Activated CD4-positive, alpha-beta memory T cell treated with anti-CD3 and anti-CD28 coated beads, Interleukin-2, amount 10 ng/mL, durations not matched to agents 7 days and 5 days (primary cell): ENCODE measurements at regions not wholly inside any gene's neighbourhood (a gene's known extent, or its start where the extent isn't known, plus 50 kb on each side); places are given as distances from the start of the nearest gene placed in this dataset.
"Not testable (repeated sequence)": the region's sequence is repeated elsewhere in the genome, so short reads cannot be mapped to it uniquely, and the experiment has no call there.

Experiments
- CTCF ChIA-PET: fragments of 350-600 bp; sonication (Branson Sonifier 250); formaldehyde crosslinking; loops from one replicate; lab custom pipeline; 2021; ENCODE audit warnings: antibody characterized with exemption, inconsistent platforms; lab: Charles Lee
- POLR2A ChIA-PET: fragments of 350-600 bp; sonication (Branson Sonifier 250); formaldehyde crosslinking; loops from one replicate; lab custom pipeline; 2021; ENCODE audit warnings: antibody characterized with exemption; lab: Charles Lee
- DNase-seq: peaks from one replicate; pipeline ENCODE4 v3.0.0-alpha.2; 2020
- H3K27ac Mint-ChIP-seq: one replicate; pipeline ENCODE4 v1.8.0; 2021; ENCODE audit warnings: mild to moderate bottlenecking, mixed read lengths
- H3K27me3 Mint-ChIP-seq: one replicate; pipeline ENCODE4 v1.8.0; 2021; ENCODE audit warnings: mixed read lengths
- H3K36me3 Mint-ChIP-seq: one replicate; pipeline ENCODE4 v1.8.0; 2021; ENCODE audit warnings: low read depth, mixed read lengths
- H3K4me1 Mint-ChIP-seq: one replicate; pipeline ENCODE4 v1.8.0; 2021; ENCODE audit warnings: mixed read lengths
- H3K4me3 Mint-ChIP-seq: one replicate; pipeline ENCODE4 v1.8.0; 2021; ENCODE audit warnings: mild to moderate bottlenecking, mixed read lengths
- H3K9me3 Mint-ChIP-seq: one replicate; pipeline ENCODE4 v1.8.0; 2021; ENCODE audit warnings: mixed read lengths

- CTCF ChIA-PET = no interaction called here
- H3K27ac Mint-ChIP-seq = no peak overlapping the region
- no peaks in the 10 kb centered on the region for H3K36me3 Mint-ChIP-seq
- no peak for DNase-seq
- H3K4me1 Mint-ChIP-seq = no peaks in the 10 kb centered on the region
- POLR2A ChIA-PET = no interaction called here
- peaks cover 20% of the 10 kb centered on the region for H3K27me3 Mint-ChIP-seq
- H3K9me3 Mint-ChIP-seq = no peaks in the 10 kb centered on the region
- H3K4me3 Mint-ChIP-seq = no peak overlapping the region
Measured at GRCh38 chr11:33959855-33960400, 68.1 kb upstream of the LMO2 start.

GRCh38 chr11:33957304-33957917, 65.5 kb upstream of the LMO2 start:
- ChIA-PET POLR2A (no interaction called here), CTCF (no interaction called here)
- no peak for DNase-seq
- Mint-ChIP-seq H3K27ac (no peak overlapping the region), H3K4me1 (no peaks in the 10 kb centered on the region), H3K4me3 (no peak overlapping the region), H3K36me3 (no peaks in the 10 kb centered on the region), H3K9me3 (no peaks in the 10 kb centered on the region), H3K27me3 (peaks cover 17% of the 10 kb centered on the region)

- H3K9me3 Mint-ChIP-seq = no peaks in the 10 kb centered on the region
- no peak for DNase-seq
- no peak overlapping the region for H3K27ac Mint-ChIP-seq
- peaks cover 17% of the 10 kb centered on the region for H3K27me3 Mint-ChIP-seq
- no peaks in the 10 kb centered on the region for H3K4me1 Mint-ChIP-seq
- ChIA-PET POLR2A (no interaction called here), CTCF (no interaction called here)
- no peak overlapping the region for H3K4me3 Mint-ChIP-seq
- no peaks in the 10 kb centered on the region for H3K36me3 Mint-ChIP-seq
Measured at GRCh38 chr11:33956611-33957010, 64.7 kb upstream of the LMO2 start.

GRCh38 chr11:33953289-33953688, 61.4 kb upstream of the LMO2 start:
- DNase-seq = no peak
- Mint-ChIP-seq H3K4me3 (no peak overlapping the region), H3K27me3 (peaks cover 12% of the 10 kb centered on the region), H3K27ac (no peak overlapping the region), H3K36me3 (no peaks in the 10 kb centered on the region), H3K4me1 (no peaks in the 10 kb centered on the region), H3K9me3 (no peaks in the 10 kb centered on the region)
- POLR2A ChIA-PET = no interaction called here
- CTCF ChIA-PET = no interaction called here

GRCh38 chr11:33952805-33953204, 60.9 kb upstream of the LMO2 start:
- CTCF ChIA-PET = no interaction called here
- Mint-ChIP-seq H3K4me1 (no peaks in the 10 kb centered on the region), H3K9me3 (no peaks in the 10 kb centered on the region), H3K36me3 (no peaks in the 10 kb centered on the region), H3K27me3 (peaks cover 12% of the 10 kb centered on the region), H3K4me3 (no peak overlapping the region), H3K27ac (no peak overlapping the region)
- POLR2A ChIA-PET = no interaction called here
- DNase-seq = no peak

- no peak for DNase-seq
- no peaks in the 10 kb centered on the region for H3K36me3 Mint-ChIP-seq
- no peak overlapping the region for H3K27ac Mint-ChIP-seq
- CTCF ChIA-PET = no interaction called here
- no peaks in the 10 kb centered on the region for H3K4me1 Mint-ChIP-seq
- peaks cover 7% of the 10 kb centered on the region for H3K27me3 Mint-ChIP-seq
- POLR2A ChIA-PET = no interaction called here
- H3K9me3 Mint-ChIP-seq = no peaks in the 10 kb centered on the region
- no peak overlapping the region for H3K4me3 Mint-ChIP-seq
Measured at GRCh38 chr11:33949252-33949913, 57.5 kb upstream of the LMO2 start.

DNA sequence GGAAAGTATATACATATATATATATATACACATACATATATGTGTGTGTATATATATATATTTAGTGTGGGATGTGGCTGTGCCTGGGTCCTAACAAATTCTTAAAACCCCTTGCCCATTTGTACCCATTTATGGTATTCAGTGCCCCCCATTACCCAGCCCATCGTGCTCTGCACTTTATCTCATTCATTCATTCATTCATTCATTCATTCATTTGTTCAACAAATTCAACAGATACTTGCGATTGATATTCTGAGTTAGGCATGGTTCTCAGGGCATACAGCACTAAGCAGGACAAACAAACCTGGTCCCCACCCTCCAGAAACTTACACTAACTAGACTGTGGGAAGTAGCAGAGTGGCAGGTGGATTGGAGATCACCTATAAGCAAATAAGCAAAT, 56.6 kb upstream of the LMO2 start:
- H3K36me3 Mint-ChIP-seq = no peaks in the 10 kb centered on the region
- H3K4me3 Mint-ChIP-seq = no peak overlapping the region
- CTCF ChIA-PET = no interaction called here
- H3K9me3 Mint-ChIP-seq = no peaks in the 10 kb centered on the region
- no peaks in the 10 kb centered on the region for H3K4me1 Mint-ChIP-seq
- POLR2A ChIA-PET = no interaction called here
- H3K27me3 Mint-ChIP-seq = peaks cover 3% of the 10 kb centered on the region
- DNase-seq = no peak
- no peak overlapping the region for H3K27ac Mint-ChIP-seq

- H3K36me3 Mint-ChIP-seq, H3K4me3 Mint-ChIP-seq, POLR2A ChIA-PET, H3K27me3 Mint-ChIP-seq, CTCF ChIA-PET, H3K4me1 Mint-ChIP-seq, H3K27ac Mint-ChIP-seq, H3K9me3 Mint-ChIP-seq, DNase-seq: not testable (repeated sequence)
Measured at GRCh38 chr11:33947918-33948317, 56.0 kb upstream of the LMO2 start.

DNA sequence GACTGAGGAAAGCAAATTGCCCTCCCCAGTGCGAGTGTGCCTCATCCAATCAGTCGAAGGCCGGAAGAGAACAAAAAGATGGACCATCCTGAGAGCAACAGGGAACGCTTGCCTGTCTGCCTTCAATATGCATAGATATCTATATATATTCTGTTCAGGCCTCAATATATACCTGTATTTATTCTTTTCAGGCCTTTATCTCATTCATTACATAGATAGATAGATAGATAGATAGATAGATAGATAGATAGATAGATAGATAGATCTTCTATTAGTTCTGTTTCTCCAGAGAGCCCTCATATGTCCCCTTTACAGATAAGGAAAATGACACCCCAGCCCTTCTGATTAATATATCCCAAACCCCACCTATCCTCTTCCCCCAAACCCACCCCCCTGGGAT, 55.1 kb upstream of the LMO2 start:
- Mint-ChIP-seq H3K4me3 (no peak overlapping the region), H3K27me3 (peaks cover 3% of the 10 kb centered on the region), H3K9me3 (no peaks in the 10 kb centered on the region), H3K36me3 (no peaks in the 10 kb centered on the region), H3K27ac (no peak overlapping the region), H3K4me1 (no peaks in the 10 kb centered on the region)
- ChIA-PET POLR2A (no interaction called here), CTCF (no interaction called here)
- DNase-seq = no peak

- Mint-ChIP-seq H3K4me3 (no peak overlapping the region), H3K27me3 (peaks cover 3% of the 10 kb centered on the region), H3K4me1 (no peaks in the 10 kb centered on the region), H3K27ac (no peak overlapping the region), H3K9me3 (no peaks in the 10 kb centered on the region), H3K36me3 (no peaks in the 10 kb centered on the region)
- no peak for DNase-seq
- ChIA-PET CTCF (no interaction called here), POLR2A (interaction anchor here (0.6 kb wide), 1 partner anchor 9 kb away, joined by 3 read pairs; no protein-coding TSS in a partner anchor)
Measured at GRCh38 chr11:33945481-33946268, 53.8 kb upstream of the LMO2 start.

- Mint-ChIP-seq H3K27me3 (peaks cover 3% of the 10 kb centered on the region), H3K4me1 (no peaks in the 10 kb centered on the region), H3K9me3 (no peaks in the 10 kb centered on the region), H3K36me3 (no peaks in the 10 kb centered on the region), H3K27ac (no peak overlapping the region), H3K4me3 (no peak overlapping the region)
- DNase-seq = no peak
- ChIA-PET POLR2A (no interaction called here), CTCF (no interaction called here)
Measured at GRCh38 chr11:33944693-33945424, 53.0 kb upstream of the LMO2 start.

DNA sequence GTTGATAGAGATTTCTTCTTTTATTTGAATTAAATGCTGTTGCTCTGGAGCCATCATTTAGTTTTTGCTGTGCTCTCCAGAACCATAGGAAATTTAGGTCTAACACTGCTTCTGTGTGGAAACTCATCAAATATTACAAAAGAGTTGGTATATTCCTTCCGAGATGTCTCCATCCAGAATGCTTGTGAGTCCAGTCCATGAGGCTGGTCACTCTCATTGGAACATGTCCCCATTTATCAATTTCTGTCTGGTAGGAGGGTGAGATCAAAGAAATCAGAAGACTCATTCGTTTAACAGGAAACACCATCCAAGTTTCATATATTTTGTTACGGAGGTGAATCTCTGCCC, 52.4 kb upstream of the LMO2 start:
- no peak overlapping the region for H3K4me3 Mint-ChIP-seq
- POLR2A ChIA-PET = no interaction called here
- H3K27ac Mint-ChIP-seq = no peak overlapping the region
- CTCF ChIA-PET = no interaction called here
- H3K4me1 Mint-ChIP-seq = no peaks in the 10 kb centered on the region
- no peaks in the 10 kb centered on the region for H3K9me3 Mint-ChIP-seq
- peaks cover 3% of the 10 kb centered on the region for H3K27me3 Mint-ChIP-seq
- no peaks in the 10 kb centered on the region for H3K36me3 Mint-ChIP-seq
- no peak for DNase-seq

GRCh38 chr11:33942954-33943353, 51.1 kb upstream of the LMO2 start:
- H3K9me3 Mint-ChIP-seq = no peaks in the 10 kb centered on the region
- DNase-seq = no peak
- POLR2A ChIA-PET = no interaction called here
- CTCF ChIA-PET = no interaction called here
- H3K4me1 Mint-ChIP-seq = no peaks in the 10 kb centered on the region
- no peak overlapping the region for H3K4me3 Mint-ChIP-seq
- H3K27me3 Mint-ChIP-seq = peaks cover 5% of the 10 kb centered on the region
- no peaks in the 10 kb centered on the region for H3K36me3 Mint-ChIP-seq
- H3K27ac Mint-ChIP-seq = no peak overlapping the region
